Dermis blood vessel endothelial cell (primary cell): ENCODE measurements at regions not wholly inside any gene's neighbourhood (a gene's known extent, or its start where the extent isn't known, plus 50 kb on each side); places are given as distances from the start of the nearest gene placed in this dataset.

Experiments
- DNase-seq: peaks from one replicate; pipeline ENCODE4 v3.0.0; 2010

DNA sequence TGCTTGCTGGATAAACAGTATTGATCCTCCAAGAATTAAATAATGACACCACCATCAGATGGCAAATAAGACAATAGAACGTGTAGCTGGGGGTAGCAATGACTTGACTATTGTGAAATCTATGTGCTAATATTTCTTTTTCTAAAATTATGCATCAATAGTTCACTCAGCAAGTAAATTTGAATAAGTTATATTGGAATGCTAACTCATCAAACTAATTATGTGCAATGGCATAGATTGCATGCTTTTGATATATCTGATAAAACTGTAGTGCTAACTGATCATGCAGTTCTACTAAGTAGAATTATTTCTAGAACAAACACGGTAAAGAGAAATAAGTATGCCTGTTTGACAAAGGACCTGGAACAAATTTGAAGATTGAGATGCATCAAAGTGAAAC is 474.4 kb downstream of the NOVA1 start:
- no peak for DNase-seq

DNA sequence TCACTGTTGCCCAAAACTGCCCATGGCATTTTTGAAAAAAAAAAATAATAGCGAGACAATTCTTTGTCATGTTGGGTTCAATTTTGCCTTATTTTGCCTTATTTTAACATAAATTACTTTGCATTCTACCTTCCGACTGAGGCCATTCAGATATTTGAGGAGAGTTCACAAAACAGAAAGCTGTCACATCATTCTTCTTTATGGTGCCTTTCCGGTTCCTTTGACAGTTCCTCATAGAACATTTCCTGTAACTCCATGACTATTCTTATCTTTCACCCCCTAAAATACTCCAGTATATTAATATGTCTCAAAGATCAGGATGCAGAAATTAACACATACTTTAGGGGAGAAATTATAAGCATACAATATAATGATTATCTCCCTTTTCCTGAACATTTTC is 476.7 kb downstream of the NOVA1 start:
- no peak for DNase-seq

DNA sequence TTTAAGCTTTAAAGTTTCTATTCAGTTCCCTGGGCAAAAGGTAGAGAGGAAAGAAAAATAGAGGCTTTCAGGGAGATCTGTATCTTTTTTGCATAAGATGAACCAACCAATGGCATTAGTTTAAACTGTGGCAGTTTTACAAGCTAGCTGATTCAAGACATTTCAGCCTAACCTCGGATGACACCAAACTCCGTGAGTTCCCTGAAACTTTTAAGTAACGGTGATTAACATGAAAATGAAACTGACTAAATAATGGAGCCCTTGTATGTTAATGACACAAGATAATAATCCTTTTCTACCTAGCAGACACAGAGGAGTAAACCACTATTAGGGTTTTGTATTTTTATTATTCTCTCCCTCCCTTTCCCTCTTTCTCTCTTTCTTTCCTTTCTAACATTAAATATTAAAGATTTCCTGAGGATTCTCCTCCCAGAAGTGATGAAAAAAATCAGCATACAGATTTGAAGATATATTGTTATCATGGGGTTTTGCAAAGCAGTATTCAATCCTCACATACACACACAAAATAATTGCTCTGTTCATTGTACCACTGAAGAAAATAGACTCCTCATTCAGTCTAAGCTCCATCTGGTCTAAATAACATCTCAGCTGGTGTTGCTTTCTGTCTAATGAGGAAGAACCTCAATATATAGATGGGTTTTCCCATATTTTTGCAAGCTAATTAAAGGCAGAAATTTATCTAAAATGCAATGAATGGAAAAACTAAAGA is 483.8 kb downstream of the NOVA1 start:
- DNase-seq, result no peak

DNA sequence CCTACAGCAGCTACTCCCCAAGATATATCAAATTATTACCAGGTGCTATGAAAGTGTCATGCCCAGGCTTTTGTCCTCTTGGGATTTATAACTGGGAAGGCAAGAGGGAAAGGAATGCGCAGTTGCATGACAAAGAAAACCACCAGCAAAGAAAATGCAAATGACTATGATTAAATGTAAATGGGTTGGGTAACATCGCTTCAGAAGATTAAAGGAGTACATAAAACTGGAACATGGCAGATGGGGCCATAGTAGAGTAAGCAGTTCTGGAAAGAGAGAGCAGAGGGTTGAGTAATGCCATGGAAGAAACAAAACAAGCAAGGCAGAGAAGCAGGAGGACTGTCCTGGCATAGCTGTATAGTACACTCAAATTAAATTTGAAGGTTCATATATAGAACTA is 493.1 kb downstream of the NOVA1 start:
- no peak for DNase-seq

DNA sequence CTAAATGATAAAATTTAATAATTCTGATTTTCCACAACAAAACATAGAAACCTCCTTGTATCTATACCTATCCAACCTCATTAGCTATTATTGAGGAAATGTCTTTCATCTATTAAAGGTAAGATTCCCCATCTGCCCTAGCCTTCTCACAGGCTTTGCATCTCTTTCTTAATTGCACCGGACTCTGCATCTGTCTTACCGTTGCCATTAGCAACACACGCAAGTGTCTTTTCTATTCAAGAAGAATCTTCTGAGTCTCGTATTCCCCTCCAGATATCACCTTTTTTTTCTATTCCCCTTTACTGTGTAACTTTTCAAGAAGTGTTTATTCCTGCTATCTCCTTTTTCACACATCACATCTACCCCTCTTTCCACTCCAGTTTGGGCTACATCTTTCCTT is 500.0 kb downstream of the NOVA1 start:
- DNase-seq, result no peak

DNA sequence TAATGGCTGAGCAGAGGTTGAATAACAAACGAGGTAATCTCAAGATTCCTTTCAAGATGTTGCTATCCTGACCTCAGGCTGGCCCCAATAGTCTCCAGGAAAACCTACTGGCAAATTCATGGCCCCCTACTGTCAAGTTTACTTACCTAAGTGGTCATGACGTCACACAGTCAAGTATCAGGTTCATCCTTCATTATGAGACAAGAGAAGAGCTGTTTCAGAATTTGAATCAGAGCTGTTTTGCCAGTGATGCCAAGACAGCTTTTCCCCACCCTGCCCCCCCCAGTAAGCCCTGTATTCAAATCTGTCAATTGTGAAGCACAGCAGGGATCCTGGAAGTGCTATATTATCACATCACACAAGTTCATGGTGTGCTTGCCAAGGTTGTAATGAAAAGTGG is 509.6 kb downstream of the NOVA1 start:
- no peak for DNase-seq

DNA sequence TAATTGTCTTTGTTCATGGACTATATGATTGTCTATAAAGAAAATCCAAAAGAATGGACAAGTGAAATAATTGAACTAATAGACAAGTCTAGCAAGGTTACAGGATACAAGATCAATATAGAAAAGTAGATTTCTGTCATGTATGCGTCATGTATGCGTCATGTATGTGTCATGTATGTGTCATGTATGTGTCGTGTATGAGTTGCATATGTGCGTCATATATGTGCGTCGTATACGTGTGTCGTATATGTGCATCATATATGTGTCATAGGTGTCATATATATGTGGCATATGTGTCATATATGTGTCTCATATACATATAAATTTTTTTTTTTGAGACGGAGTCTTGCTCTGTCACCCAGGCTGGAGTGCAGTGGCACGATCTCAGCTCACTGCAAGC is 516.8 kb downstream of the NOVA1 start:
- no peak for DNase-seq

DNA sequence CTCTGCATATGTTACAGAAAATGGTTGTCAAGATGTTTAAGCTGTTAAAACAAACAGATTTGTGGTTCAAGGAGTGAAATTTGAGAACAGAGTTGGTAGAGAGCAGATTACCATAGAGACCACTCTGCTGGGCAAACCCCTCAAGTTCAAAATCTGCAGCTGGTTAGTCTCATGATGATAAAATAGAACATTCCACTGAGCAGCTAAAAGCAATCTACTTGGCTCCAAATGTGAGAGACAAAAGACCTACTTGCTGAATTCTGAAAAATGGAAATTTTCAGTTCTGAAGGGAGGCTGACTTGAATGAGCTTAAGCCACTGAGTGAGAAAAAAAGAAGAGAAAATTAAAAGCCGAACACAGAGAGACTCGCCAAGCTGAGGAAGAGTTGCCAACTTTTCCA is 519.3 kb downstream of the NOVA1 start:
- no peak for DNase-seq

DNA sequence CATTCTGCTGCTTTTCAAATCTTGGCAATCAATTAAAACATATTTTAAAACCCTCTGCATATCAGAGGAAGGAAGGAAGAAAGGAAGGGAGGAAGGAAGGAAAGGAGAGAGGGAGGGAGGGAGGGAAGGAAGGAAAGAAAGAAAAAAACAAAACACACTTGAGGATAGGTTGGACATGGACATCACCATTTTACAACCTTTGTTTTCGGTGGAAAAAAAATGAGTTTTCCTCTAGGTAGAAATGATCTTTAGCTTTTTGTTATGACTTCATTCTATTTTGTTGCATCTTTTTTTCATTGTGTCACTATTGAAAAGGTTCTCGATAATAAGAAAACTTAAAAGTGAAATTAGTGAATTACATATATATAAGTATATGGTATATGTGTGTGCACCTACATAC is 522.9 kb downstream of the NOVA1 start:
- DNase-seq, result no peak

DNA sequence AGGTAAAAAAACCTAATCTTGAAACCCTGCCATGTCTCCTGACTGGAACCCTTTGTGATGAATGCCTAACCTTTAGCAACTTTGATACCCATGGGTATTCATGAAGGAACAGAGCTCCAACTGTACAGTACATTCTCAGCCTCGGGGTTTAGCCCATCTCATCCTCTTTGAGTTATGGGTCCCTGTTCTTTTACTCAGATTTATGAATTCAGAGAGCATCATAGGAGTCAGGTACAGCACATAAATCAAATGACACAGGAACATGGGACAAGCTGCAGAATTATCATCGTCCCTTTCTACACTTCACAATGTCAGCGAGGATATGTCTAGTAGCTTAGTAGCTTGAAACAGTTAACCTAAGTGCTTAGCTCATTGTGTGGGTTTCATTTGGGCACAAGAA is 527.4 kb downstream of the NOVA1 start:
- no peak for DNase-seq

DNA sequence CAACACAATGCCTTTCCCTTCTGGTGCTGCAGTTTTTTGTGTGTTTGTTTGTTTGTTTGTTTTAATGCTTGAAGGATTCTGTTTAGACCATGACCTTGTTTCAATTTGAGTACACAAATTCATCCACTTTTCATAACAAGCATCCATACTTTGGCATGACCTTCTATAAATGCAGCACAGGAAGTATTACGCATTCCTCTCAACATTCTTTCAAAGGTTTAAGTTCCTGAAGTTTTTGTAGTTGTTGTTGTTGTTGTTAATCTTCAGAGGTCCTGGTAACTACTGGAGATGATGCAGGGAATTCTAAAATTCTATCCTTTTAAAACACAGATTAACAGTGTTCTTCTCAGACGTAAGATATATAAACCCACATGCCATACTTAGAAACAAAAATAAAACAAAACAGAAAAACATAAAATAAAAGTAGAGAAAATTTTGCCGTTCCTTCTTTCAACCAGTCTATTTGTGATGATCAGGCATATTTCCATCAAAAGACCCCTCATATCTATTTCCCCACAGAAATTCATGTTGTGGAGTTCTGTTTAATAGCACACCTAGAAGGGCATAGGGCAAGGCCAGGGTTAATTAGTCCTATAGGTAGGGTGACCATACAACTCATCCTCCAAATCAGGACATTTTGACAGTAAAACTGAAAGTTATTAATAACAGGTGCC is 529.9 kb downstream of the NOVA1 start:
- DNase-seq, result peak; percentile 29

DNA sequence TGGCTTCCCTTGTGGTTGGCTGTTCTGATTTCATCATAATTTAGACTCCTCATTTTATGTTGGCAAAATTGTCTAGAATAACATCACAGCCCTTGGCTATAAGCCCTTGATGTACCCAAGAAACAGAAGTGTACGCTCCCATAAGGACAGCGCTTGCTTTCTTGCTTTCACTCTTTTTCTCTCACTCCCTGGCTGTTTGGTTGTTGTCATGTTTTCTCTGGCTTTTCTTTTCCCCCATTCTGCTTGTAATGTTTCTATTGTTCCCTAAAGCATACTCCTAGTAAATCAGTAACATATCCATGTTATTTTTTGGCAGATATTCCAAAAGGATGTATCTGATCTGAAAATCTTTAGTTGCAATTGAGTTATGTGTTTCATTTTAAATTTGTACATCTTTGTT is 530.5 kb downstream of the NOVA1 start:
- DNase-seq, result no peak

DNA sequence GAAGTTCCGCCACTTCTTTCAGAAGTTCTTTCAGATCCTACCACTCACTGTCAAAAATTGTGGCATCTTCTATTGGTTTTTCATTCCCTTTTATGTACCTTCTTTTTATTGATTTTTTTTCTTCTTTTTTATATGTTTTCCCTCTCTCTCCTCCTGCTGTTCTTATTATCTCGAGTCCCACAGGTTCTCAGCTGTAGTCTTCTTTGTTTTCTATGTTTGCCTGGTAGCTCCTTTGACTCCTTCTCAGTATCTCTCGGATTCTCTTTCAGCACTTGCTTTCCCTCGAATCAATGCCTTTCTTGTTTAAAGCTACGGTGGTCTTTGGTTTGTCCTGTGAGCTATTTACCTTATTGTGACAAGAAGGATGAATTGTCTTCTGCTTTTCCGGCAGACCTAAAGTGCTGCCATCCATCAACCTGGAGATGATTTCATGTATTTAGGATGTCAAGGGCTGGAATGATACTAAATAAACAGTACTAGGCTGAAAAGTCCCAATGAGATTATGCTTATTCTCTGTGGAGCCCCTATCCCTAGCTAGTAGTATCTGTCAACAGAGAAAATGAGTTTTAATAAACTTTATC is 541.7 kb downstream of the NOVA1 start:
- DNase-seq, result no peak

DNA sequence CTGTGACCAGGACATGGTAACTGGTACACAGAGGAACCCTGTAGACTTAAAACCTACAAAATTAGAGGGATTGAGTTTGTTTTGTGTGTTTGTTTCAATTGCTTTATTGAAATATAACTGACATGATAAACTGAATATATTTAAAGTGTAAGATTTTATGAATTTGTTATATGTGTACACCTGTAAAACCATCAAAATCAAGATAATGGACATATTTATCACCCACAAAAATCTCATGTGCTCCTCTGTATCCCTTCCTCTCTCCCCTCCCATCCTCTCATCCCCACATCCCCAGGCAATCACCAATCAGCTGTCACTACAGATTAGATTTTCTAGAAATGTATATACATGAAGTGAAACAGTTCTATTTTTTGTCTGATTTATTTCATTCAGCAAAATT is 565.5 kb downstream of the NOVA1 start:
- DNase-seq, result no peak

DNA sequence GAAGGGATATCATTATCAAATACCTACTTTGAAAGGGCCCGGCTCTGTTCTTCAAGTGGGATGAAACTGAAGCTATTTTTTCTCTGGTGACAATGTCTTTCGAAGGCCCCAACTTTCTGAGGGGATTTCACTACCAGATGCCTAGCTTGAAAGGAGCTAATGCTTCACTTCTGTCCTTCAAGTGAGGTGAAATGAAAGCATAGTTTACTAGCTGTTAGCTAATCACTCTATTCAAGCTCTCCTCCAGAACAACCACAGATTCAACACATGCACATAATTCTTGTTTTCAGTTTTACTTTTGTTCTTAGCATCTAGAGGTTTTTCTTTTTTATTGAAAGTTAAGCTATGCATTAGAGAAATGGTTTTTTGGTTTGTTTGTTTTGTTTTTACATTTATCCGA is 571.4 kb downstream of the NOVA1 start:
- no peak for DNase-seq

DNA sequence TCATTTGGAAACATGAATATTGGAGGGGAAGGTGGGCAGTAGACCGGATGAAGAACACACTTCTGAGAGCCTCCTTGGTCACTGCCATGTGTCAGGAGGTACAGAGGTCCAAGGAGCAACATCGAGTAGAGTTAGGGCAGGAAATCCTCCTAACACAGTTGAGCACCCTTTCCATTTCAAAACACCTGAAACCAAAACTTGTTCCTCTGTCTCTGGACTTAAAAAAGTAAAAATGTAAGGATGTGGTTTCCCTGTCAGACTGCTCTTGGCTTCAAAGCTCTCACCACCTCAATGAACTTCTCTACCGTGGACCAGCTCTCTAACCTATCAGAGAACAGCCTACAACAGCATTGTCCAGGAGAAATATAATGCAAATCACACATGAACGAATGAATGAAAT is 573.9 kb downstream of the NOVA1 start:
- no peak for DNase-seq

DNA sequence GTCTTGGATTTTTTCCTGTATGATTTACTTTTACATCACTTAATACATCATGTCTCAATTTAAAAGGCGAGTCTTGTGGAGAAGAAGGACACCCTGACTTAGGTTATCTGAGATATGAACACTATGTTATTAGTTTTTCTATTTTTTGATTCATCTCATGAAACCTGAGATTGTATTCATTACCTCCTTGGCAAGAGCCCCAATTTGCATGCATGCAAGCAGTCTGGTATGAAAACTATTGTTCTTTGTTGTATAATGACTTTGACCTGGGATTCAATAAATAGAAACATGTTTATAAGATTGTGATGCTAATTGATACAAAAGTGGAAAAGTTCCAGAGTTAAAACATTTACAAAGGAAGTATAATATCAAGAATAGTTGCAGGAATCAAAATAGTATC is 576.1 kb downstream of the NOVA1 start:
- DNase-seq, result no peak

DNA sequence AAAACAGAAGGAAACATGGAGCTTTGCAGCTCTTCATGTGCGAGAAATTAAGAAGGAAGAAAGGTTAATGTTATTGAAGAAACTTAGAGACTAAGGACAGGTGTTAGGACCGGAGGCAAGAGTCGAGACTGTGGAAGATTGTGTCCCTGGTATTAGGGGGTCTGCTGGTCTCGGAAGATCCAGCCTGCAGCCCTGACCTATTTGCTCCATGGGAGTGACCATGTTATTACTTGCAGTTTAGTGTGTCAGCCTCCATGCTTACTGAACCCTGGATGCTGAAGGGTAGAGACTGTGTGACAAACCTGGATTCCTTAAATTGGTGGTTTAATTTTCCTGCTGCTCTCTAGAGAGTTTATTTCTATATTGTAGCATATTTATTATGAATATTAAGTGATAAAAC is 580.6 kb downstream of the NOVA1 start:
- DNase-seq, result no peak

DNA sequence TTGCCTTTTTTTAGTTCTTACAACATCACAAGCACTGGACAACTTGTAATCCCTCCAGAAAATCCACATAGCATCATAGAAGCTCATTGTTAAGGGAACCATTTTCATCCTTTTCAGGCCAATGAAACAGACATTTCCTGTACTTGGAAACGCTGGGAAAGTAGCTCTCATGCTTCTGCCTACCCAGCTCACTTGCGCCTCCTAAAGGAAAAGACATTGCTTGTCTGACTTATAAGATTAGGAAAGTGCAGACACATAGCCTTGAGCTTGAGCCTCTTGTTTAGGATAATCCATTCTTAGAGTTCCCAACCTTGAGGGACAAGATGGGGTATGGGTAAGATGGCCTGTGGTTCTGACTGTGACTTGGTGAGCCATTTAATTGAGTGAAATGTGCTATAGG is 589.5 kb downstream of the NOVA1 start:
- DNase-seq, result peak; percentile 56

DNA sequence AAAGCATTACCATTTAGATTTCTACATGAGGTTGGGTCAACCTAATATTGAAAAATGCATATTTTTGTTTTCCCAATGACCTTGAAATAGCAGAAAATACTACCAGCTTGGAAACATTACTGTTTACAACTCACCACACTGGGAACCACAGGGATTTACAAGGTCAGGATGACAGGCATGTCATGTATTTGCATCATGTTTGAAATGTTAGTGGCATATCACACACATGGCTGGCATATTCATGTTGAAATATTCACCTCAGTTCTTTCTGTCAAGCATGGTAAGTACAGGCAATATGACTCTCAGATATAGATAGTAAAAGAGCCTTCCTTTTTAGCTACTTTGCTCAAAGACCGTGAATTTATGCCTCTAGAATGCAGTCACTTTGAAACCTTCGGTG is 593.5 kb downstream of the NOVA1 start:
- DNase-seq, result no peak

DNA sequence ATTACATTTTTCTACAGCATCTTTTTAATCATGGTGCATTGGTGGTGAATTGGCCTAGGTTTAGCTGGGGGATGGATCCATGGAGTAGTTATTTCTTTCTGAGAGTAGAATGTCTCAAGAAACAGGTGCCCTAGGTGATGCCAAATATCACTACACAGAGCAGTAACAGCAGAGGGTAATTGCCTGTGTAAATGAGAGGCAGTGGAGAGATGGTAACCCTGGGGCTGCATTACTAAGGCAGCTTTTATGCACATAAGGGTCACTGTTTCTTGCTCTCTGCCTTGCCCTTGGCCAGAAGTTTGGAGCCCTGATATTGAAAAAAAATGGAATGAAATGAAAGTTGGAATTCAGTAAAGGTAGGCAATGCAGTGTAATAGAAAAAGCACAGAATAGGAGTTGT is 604.0 kb downstream of the NOVA1 start:
- no peak for DNase-seq

DNA sequence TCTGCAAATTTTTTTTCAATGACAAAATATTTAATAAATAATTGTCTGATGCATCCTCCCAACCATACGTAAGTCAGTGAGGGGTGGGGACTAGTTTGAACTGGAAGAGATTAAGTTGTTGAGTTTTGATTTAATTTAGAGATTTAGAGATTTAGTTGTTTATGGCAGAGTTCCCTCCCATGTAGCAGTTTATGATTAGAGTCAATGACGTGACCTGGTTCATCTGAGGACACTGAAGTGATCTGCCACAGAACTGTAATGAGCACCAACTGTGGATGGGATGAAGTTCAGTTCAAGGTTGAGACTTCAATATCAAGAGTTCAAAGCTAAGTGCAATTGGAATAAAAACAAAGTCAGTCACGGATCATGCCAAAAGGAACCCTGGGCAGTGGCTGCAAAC is 609.3 kb downstream of the NOVA1 start:
- no peak for DNase-seq

DNA sequence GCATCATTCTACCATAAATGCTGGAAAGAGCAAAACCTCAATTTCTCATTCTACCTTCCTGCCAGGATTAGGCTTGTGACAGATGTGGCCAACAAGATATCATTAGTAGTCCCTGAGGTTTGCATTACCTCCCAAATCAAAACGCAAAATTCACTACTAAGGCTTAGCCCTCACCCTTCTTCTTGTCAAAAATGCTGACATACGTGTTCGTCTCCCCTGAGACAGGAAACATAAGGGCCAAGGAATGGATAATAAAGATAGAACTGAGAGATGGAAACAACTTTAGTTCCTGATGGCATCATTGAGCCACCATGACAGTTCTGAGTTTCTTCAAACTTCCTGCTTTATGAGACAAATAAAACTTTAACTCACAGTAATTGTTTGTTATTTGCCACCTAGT is 642.1 kb downstream of the NOVA1 start:
- DNase-seq, result no peak

DNA sequence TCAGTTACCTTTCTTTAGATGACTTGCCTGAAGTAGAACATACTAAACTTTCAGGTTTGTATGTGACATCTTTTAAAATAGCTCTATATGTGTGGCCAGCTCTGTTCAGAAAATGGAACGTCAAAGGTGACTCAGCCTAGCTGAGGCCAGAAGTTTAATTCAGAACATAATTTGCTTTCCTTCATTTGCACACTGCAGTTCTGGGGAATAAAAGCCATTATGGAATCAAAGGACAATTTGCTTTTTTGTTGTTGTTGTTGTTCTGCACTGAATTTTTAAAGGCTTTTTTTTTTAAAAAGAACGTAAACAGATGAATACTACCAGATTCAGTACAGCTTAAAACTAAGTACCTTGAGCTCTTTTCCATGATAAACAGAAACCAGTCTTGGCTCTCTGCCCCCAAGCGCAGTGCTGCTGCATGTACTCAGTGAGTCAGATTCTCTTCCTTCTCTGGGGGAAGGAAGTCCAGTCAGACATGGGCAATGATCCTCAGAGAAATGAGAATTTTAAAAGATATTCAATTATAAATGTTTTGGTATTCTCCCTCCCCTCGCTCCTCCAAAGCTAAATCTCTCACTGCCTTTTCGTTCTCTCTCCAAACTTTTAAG is 644.2 kb downstream of the NOVA1 start:
- peak; percentile 79 for DNase-seq
